ENCODE measurements at regions not wholly inside any gene's neighbourhood (a gene's known extent, or its start where the extent isn't known, plus 50 kb on each side); places are given as distances from the start of the nearest gene placed in this dataset.

DNA sequence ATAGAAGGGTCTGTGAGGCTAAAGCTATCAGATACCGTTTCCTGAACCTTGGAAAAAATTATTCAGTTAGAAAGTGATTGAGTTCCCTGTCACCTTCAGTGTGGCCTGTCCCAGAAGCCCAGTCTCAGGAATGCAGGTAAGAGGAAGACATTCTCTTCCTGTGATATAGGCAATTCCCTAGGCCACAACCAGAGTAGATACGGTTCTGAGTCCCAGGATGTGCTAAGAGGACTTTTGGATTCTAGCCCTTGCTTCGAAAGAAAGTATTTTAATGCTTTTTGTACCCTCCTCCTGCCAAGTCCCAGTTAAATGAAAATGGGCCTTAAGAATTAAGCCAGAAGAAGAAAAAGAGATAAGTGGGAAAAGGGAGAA lies 313.5 kb upstream of the PLXNA2 start:
- no peak for DNase-seq (ENCODE audit: extremely low read depth in 1 of 11, low read depth in 9 of 11, low spot score in 4 of 11)

DNA sequence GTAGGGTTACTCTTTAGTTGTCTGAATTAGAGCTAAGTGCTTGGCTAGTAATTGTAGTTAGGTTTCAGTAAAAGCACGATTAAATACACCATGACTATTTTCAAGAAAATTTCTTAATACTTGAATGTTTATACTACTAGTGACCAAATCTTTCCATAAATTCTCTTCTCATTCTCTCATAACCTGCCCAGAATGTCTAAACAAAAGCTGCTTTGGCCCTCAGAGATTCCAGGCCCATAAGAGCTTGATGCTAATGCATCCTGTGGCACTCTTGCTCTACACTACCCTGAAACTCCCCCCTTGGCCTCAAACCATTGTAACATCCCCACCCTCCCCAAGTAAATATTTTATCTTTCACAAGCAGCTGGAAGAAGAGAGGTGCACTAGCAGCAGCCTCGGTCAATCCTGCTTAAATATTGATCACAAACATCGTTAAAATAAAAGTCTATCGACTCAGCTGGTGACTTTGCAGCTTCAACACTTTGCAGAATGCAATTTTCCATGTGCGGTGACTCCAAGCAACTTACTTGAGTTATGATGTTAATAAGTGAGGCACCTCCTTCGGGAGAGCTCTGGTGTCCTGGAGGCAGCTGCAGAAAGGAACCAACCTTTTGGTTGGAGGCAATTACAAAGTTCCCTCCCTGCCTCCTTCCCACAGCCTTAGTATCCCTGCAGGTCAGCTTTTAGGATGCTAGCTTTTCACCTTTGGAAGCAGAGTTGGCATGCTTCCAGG lies 315.6 kb upstream of the PLXNA2 start:
- no peak for DNase-seq (ENCODE audit: extremely low read depth in 1 of 11, low read depth in 9 of 11, low spot score in 4 of 11)

DNA sequence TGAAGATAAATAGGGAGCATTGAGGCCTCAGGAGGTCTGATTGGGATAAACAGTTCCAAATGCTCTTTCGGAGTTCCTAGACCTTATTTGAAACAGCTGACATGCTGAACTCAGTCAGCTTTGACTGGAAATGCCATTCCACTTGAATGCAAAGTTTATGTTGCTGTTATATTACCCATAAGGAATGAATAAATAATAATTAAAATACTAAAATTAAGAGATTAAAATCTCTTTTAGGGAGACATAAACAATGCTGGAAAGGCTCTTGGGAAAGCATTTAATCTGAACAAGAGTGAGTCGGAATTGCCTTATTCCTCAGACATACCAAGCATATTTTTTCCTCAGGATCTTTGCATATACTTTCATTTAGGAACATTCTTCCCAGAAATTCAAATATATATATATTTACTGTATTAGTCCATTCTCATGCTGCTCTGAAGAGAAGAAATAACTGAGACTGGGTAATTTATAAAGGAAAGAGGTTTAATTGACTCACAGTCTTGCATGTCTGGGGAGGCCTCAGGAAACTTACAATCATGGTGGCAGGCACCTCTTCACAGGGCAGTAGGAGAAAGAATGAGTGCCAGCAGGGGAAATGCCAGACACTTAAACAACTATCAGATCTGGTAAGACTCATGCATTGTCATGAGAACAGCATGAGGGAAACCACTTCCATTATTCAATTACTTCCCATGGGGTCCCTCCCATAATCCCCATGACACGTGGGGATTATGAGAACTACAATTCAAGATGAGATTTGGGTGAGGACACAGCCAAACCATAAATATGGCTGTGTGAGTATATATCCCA lies 318.2 kb upstream of the PLXNA2 start:
- no peak for DNase-seq (ENCODE audit: extremely low read depth in 1 of 11, low read depth in 9 of 11, low spot score in 4 of 11)

DNA sequence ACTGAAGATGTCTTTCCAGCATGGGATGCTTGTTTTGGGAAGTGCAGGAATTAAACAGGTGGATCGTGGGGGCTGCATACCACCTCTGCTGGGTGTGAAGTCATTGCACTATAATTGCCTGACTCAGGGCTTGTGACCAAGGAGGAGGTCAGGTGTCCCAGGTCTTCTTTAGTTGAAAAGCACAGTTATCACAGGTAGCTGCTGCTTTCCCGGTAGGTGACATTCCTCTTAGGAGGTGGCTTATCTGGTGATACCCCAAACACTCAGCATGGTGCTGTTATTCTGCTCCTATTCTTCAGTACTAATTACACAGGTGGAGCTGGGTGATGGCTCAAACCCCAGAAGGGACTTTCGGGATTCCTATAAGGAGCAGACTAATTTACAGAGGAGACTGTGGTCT lies 320.3 kb upstream of the PLXNA2 start:
- no peak for DNase-seq (ENCODE audit: extremely low read depth in 1 of 11, low read depth in 9 of 11, low spot score in 4 of 11)

DNA sequence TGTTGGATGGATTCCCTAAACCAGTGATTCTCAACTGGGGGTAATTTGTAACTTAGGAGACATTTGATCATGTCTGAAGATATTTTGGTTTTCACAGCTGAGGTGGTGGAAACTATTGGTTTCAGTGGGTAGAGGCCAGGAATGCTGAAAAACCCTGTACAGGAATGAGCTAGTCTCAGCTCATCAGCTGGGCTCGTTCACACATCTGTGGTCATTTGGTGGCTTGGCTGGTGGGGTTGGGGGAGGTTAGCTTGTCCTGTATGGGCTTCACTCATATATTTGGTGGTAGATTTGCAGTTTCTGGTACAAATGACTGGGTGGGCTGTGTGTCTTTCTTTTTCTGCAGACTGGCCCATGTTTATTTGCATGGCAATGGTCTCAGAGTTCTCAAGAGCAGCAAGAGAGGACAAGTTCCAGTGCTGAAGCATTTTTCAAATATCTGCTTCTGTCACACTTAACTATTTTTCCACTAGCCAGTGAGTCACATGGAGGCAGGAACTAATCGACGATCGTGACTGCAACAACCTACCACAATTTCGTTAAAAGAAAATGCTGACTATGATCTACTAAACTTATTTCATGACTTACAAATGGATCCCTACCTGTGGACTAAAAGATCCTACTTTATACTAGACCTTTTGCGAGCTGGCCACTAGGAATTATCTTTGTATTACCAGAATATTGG lies 321.7 kb upstream of the PLXNA2 start:
- DNase-seq (ENCODE audit: extremely low read depth in 1 of 11, low read depth in 9 of 11, low spot score in 4 of 11), result no peak

DNA sequence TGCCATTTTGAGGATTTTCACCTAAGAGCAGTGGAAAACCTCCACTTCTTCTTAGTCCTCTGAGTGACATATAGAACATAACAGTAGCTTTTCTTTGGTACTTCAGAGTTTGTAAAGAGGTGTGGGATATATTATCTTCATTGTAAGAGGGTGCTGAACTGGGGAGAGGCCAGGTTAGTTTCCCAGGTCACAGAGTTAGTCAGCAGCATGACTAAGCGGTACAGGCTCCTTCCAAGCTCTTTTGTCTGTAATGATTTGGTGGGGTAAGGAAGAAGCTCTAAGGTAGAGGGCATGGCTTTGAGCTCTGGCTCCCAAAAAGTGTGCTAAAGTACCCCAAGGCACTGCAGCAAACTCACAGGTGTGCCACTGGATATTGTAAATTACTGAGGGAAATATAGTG lies 325.0 kb upstream of the PLXNA2 start:
- DNase-seq (ENCODE audit: extremely low read depth in 1 of 11, low read depth in 9 of 11, low spot score in 4 of 11), result no peak

DNA sequence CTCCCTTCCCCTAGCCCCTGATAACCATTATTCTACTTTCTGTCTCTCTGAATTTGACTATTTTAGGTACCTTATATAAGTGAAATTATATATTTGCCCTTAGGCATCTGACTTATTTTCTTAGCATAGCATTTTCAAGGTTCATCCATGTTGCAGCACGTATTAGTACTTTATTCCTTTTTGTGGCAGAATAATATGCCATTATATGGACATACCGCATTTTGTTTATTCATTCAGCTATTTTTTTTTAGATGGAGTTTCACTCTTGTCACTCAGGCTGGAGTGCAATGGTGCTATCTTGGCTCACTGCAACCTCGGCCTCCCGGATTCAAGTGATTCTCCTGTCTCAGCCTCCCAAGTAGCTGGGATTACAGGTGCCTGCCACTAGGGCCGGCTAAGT lies 326.2 kb upstream of the PLXNA2 start:
- DNase-seq (ENCODE audit: extremely low read depth in 1 of 11, low read depth in 9 of 11, low spot score in 4 of 11), result no peak

DNA sequence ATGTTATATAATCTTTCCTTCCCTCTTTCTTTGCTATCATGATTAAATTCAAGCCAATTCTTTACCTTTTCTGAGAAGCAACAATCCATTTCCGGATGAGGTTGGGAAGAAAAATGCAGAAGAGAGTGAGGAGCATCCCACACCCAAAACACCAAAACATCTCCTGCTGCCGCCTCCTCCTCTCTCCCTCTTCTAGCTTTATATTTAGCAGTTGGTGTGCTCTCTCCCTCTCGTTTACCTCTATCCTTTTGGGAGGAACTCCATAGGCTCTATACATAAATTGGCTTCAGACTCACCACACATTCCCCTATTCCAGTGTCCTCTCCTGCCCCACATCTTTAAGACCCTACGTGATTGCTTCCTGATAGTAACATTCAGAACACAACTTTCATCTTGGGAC lies 332.2 kb upstream of the PLXNA2 start:
- no peak for DNase-seq (ENCODE audit: extremely low read depth in 1 of 11, low read depth in 9 of 11, low spot score in 4 of 11)

DNA sequence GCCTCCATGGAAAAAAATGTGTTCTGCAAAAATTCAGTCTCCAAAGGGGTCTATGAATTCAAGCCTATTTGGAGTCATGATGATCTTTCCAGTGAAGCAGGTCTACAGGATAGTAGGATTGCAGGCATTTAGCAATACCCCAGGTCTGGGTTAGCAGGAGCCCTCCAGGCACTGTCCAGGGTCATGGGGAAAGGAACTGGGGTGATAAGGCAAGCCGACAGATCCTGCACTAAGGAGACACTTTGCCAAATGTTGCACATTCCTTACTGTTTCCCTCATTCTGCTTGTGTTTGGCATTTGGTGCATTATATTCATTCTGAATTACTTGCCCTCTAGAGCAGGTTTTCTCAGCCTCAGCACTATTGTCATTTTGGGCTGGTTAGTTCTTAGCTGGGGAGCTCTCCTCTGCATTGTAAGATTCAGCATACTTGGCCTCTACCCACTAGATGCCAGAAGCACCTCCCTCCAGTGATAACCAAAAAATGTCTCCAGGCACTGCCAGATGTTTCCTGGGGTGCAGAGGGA lies 333.3 kb upstream of the PLXNA2 start:
- DNase-seq (ENCODE audit: extremely low read depth in 1 of 11, low read depth in 9 of 11, low spot score in 4 of 11), result no peak

DNA sequence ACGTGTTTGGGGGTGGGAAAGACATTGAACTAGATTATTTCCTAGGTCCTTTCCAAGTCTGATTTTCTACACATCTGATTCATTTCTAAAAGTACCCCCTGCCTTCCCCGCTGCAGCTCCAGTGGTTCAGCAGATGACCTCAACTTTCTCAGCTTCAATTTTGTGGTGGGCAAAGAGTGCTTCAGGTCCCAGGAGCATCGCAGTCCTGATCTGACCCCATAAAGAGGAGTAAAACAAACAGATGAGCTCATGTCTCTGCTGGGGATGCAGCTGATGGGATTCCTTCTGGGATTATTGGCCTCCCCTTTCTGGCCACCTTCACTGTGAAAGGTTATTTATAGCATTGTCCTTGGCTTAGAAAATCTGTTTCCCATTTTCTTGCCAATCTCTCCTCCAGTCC lies 337.0 kb upstream of the PLXNA2 start:
- DNase-seq (ENCODE audit: extremely low read depth in 1 of 11, low read depth in 9 of 11, low spot score in 4 of 11), result no peak

DNA sequence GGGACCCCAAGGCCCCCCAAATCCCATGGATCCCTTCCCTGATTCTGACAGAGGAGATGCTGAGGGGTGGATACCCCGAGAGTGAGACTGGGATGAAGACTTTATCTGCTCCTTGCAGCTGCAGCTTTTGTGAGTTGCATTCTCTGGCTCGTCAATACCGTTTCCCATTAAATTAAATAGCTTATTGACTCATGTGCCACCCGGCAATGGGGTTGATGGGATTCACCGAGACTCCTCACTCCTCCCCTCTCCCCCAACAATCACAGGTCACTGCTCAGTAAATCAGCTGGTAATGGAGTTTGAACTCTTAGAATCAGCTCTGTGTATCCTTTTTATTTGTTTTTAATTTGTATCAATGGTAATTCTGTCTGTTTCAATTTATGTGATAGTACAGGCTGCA lies 337.5 kb upstream of the PLXNA2 start:
- DNase-seq (ENCODE audit: extremely low read depth in 1 of 11, low read depth in 9 of 11, low spot score in 4 of 11), result no peak

DNA sequence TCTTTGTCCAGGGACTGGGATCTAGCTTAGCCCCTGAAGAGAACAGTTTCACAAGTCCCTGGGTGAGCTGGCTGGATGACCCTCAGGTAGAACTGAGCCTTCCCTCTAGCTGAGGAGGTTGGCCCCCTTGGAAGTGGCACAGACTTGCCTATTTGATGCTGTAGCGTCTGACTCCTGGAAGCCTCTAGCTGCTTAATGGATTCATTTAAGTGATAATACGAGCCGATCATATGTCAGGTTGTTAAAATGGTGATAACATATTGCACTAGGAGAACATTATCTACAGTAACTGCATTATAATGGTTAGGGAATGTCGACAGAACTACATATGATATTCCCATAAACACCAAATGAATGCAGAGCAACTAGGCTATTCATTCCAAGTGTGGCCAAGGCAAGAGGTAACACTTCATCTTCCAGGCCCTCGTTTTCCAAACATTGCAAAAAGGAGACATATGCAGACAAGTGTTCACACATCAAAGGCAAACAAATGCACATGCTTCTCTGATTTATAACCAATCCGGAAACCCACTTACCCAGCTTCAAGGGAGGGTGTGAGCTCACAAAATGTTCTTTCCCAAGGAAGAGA lies 340.1 kb upstream of the PLXNA2 start:
- no peak for DNase-seq (ENCODE audit: extremely low read depth in 1 of 11, low read depth in 9 of 11, low spot score in 4 of 11)

DNA sequence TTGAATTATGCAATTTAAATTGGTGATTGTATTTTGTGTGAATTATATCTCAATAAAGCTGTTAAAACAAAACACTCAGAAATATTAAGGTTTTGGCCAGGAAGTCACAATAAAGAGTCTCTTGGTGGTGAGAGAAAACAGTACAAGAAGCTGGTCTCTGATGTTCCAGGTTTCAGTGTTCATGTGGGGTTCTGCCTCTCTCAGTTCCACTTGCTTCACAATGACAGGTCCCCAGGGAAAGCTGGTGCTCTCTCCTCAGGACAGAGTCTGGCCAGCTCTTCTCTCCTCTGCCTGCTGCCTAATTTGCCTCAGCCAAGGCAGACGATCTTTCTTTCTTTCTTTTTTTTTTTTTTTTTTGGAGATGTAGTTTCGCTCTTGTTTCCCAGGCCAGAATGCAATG lies 342.9 kb upstream of the PLXNA2 start:
- DNase-seq (ENCODE audit: extremely low read depth in 1 of 11, low read depth in 9 of 11, low spot score in 4 of 11), result no peak

DNA sequence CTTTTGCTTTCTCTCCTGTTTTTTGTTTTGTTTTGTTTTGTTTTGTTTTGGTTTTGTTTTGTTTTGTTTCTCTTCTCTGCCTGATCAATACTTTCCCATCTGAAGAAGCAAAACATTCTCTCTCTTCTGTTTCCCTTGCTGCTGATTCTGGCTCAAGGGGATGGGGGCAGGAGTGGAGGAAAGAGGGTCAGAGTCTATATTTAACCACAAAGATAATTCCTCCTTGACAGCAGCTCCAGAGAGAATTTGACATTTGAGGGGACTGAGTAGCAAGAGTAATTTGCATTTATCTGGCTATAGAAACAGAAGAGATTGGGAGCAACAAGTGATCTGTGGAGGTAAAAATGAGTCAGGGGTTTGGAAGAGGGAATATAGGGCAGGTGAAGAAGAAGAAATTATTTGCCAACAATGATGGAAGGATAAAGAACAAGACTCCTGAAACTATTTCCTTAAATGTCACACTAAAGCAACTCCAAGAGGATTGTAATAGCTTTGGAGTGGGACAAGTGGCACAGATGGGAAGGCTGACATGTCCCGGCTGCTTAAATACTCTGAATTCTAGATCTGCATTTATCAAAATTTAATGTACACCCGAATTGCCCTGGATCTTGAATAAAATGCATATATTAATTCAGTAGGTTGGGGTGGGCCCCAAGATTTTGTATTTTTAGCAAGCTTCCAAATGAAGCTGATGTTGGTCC lies 349.3 kb upstream of the PLXNA2 start:
- no peak for DNase-seq (ENCODE audit: extremely low read depth in 1 of 11, low read depth in 9 of 11, low spot score in 4 of 11)

DNA sequence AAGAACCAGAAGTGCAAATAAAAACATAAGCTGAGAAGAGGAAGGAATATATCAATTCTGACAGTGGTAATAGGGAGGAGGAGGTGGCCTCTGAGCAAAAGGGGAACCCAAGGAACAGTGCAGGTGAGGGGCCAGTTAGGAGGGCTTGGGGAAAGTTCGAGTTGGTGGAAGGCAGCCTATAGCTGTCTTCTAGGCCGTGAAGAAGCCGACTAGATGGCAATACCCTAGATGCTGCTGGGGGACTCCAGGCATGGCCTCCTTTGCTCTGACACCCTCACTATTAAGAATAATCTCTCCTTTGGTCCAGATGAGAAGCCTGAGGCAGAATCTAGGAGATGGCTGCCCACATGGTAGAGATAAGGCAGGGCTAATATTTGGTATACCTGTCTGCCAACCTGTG lies 351.1 kb upstream of the PLXNA2 start:
- DNase-seq (ENCODE audit: extremely low read depth in 1 of 11, low read depth in 9 of 11, low spot score in 4 of 11), result no peak

DNA sequence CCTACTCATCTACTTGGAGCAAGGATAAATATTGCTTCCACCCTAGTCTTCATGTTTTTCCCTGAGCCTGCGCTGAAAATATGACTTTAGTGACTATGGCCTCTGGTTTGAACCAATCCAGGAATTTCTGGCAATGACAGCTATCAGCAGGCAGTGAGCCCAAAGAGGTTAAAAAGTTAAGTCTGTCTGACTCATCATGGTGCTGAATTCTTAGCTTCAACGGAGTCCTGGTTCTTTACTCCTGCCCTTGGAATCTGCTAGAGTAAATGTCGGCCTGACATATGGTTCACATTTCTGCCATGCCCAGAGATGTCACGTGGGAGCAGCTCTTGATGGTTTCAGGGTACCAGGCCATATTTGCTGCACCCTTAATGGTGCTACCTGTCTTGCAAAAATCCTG lies 351.6 kb upstream of the PLXNA2 start:
- DNase-seq (ENCODE audit: extremely low read depth in 1 of 11, low read depth in 9 of 11, low spot score in 4 of 11), result no peak

DNA sequence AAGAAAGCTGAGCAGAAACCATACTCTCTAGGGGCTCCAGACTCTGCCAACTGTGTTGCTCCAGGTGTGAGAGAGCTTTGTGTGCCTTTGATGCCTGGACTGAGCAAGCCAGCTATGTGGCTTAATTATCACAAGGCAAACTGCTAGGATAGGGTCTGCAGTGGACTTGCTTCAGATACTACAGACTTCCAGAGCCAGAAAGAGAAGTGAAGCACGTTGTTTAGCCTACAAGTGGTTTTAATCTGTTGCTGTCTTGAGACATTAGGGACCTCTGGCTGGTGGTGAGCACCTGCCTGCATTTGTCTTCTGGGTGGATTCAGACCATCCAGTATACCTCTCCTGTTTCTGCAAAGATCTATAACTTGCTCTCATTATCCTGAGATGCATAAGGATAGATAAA lies 353.4 kb upstream of the PLXNA2 start:
- no peak for DNase-seq (ENCODE audit: extremely low read depth in 1 of 11, low read depth in 9 of 11, low spot score in 4 of 11)

DNA sequence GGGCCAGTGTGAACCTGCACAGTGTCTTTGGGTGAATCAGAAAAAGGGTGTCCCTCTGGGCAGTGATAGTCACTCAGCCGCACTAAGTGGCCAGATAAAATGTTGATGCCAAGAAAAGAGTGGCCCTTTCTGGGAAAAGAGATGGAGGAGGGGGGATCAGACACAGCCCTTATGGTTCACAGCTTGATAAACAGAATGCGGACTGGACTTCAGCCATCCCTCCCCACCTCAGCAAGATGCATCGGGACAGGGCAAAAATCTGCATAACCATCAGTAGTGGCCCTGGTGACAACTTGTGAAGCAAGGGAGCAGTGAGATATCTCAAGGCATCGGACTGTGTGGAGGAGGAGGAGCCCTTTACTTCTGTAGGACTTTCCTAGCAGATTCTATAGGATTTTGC lies 353.8 kb upstream of the PLXNA2 start:
- DNase-seq (ENCODE audit: extremely low read depth in 1 of 11, low read depth in 9 of 11, low spot score in 4 of 11), result no peak

DNA sequence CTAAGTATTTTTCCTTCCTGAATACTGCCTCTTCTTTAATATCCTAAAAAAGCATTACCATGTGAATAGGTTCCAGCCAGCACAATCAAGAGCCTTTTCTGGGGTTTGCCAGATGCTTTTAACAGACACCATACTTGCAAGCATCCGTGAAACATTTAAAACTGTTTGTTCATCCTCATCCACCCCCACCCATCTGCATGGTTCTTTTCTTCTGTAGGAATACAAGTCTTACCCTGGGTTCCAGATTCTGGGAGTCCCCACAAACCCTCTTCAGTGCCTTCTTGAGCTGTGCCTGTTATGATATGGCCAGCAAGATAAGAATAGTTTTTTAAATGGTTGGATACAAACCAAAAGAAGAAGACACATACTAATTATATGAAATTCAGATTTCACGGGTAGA lies 354.9 kb upstream of the PLXNA2 start:
- DNase-seq (ENCODE audit: extremely low read depth in 1 of 11, low read depth in 9 of 11, low spot score in 4 of 11), result no peak
